Neural cell (in vitro differentiated cells): ENCODE measurements at regions not wholly inside any gene's neighbourhood (a gene's known extent, or its start where the extent isn't known, plus 50 kb on each side); places are given as distances from the start of the nearest gene placed in this dataset.

Experiments
- H2AFZ ChIP-seq: fragments of 200-600, 300-800 bp; sonication (generic), shearing (Covaris generic); 2 replicates; pipeline ENCODE4 v1.6.0; 2014; ENCODE audit warnings: low read depth, mild to moderate bottlenecking, antibody characterized with exemption, low read length, moderate library complexity
- H3F3A ChIP-seq: fragments of 200-600 bp; shearing (Covaris generic); 2 replicates; pipeline ENCODE4 v1.6.1; 2016; ENCODE audit warnings: mild to moderate bottlenecking, moderate library complexity, mixed read lengths, antibody characterized with exemption, low read length; ENCODE audit not compliant: insufficient read depth, poor library complexity, severe bottlenecking
- H3K27ac ChIP-seq: fragments of 200-600, 300-800 bp; sonication (generic), shearing (Covaris generic); 2 replicates; pipeline ENCODE4 v1.5.1; 2014; ENCODE audit warnings: mild to moderate bottlenecking, low read length, moderate library complexity
- H3K27me3 ChIP-seq: fragments of 300-800, 200-600 bp; sonication (generic), shearing (Covaris generic); 2 replicates; pipeline ENCODE4 v1.6.0; 2014; ENCODE audit warnings: mild to moderate bottlenecking, low read depth, low read length, moderate library complexity; ENCODE audit not compliant: insufficient read depth
- H3K36me3 ChIP-seq: fragments of 300-800, 200-600 bp; sonication (generic), shearing (Covaris generic); 2 replicates; pipeline ENCODE4 v1.5.1; 2014; ENCODE audit warnings: mild to moderate bottlenecking, antibody characterized with exemption, low read length, moderate library complexity; ENCODE audit not compliant: insufficient read depth
- H3K4me2 ChIP-seq: fragments of 300-800, 200-600 bp; sonication (generic), shearing (Covaris generic); 2 replicates; pipeline ENCODE4 v1.6.0; 2014; ENCODE audit warnings: mild to moderate bottlenecking, low read length
- H3K4me3 ChIP-seq: fragments of 300-800, 200-600 bp; sonication (generic), shearing (Covaris generic); 2 replicates; pipeline ENCODE4 v1.5.1; 2014; ENCODE audit warnings: mild to moderate bottlenecking, low read length, moderate library complexity
- H3K79me2 ChIP-seq: fragments of 200-600 bp; shearing (Covaris generic); replicated peaks from 2 replicates; pipeline ENCODE4 v1.6.0; 2014; ENCODE audit warnings: mild to moderate bottlenecking, low read length, moderate library complexity; ENCODE audit not compliant: insufficient read depth
- H3K9ac ChIP-seq: fragments of 300-800, 200-600 bp; sonication (generic), shearing (Covaris generic); 2 replicates; pipeline ENCODE4 v1.6.1; 2016; ENCODE audit warnings: mild to moderate bottlenecking, low read length, mixed read lengths
- H3K9me2 ChIP-seq: fragments of 200-600 bp; shearing (Covaris generic); 2 replicates; pipeline ENCODE4 v1.6.1; 2016; ENCODE audit warnings: mild to moderate bottlenecking, low read length, mixed read lengths; ENCODE audit not compliant: insufficient read depth
- H3K9me3 ChIP-seq: fragments of 200-600, 300-800 bp; sonication (generic), shearing (Covaris generic); 2 replicates; pipeline ENCODE4 v1.6.1; 2016; ENCODE audit warnings: mild to moderate bottlenecking, mixed run types, low read length, moderate library complexity, mixed read lengths
- H4K20me1 ChIP-seq: fragments of 200-600 bp; shearing (Covaris generic); 2 replicates; pipeline ENCODE4 v1.6.1; 2016; ENCODE audit warnings: mild to moderate bottlenecking, mixed run types; ENCODE audit not compliant: insufficient read depth
- CTCF ChIP-seq: fragments of 450-650 bp; IDR thresholded peaks from 2 replicates; pipeline ENCODE4 v1.5.1; 2014; ENCODE audit warnings: antibody characterized with exemption, mild to moderate bottlenecking, moderate library complexity; ENCODE audit not compliant: poor library complexity, severe bottlenecking
- EP300 ChIP-seq: fragments of 450-650 bp; conservative IDR thresholded peaks from 2 replicates; pipeline ENCODE4 v1.6.1; 2014; ENCODE audit warnings: antibody characterized with exemption, mild to moderate bottlenecking, moderate library complexity; ENCODE audit not compliant: poor library complexity, severe bottlenecking
- EZH2 ChIP-seq: fragments of 200-600, 300-800 bp; shearing (Covaris generic), sonication (generic); IDR thresholded peaks from 2 replicates; pipeline ENCODE4 v1.6.1; 2014; ENCODE audit warnings: antibody characterized with exemption, low read length, borderline replicate concordance, mild to moderate bottlenecking; ENCODE audit not compliant: insufficient read depth, poor library complexity, severe bottlenecking
- MXI1 ChIP-seq: fragments of 450-650 bp; conservative IDR thresholded peaks from 2 replicates; pipeline ENCODE4 v1.6.1; 2014; ENCODE audit warnings: antibody characterized with exemption, mild to moderate bottlenecking; ENCODE audit not compliant: poor library complexity, severe bottlenecking
- POLR2AphosphoS5 ChIP-seq: IDR thresholded peaks from 2 replicates; pipeline ENCODE4 v1.6.1; 2012
- RAD21 ChIP-seq: fragments of 450-650 bp; conservative IDR thresholded peaks from 2 replicates; pipeline ENCODE4 v1.6.1; 2014; ENCODE audit warnings: antibody characterized with exemption, mild to moderate bottlenecking, moderate library complexity
- REST ChIP-seq: IDR thresholded peaks from 2 replicates; pipeline ENCODE4 v1.6.1; 2012; ENCODE audit warnings: borderline replicate concordance
- SMC3 ChIP-seq: fragments of 450-650 bp; conservative IDR thresholded peaks from 2 replicates; pipeline ENCODE4 v1.6.1; 2014; ENCODE audit warnings: antibody characterized with exemption, mild to moderate bottlenecking, moderate library complexity; ENCODE audit not compliant: poor library complexity
- TAF1 ChIP-seq: IDR thresholded peaks from 2 replicates; pipeline ENCODE4 v1.6.1; 2012; ENCODE audit warnings: low read depth

- Histone ChIP-seq H3K9me2 (no peaks in the 10 kb centered on the region), H3K27me3 (no peaks in the 10 kb centered on the region), H3K9me3 (no peaks in the 10 kb centered on the region), H3K4me2 (no peak overlapping the region), H3K4me3 (no peak overlapping the region), H3F3A (no peaks in the 10 kb centered on the region), H3K36me3 (no peaks in the 10 kb centered on the region), H2AFZ (no peak overlapping the region), H3K79me2 (no peaks in the 10 kb centered on the region), H3K27ac (no peak overlapping the region), H4K20me1 (no peaks in the 10 kb centered on the region), H3K9ac (no peak overlapping the region)
- no peak for TF ChIP-seq RAD21
- TF ChIP-seq POLR2AphosphoS5: no peak
- no peak for TF ChIP-seq EP300
- no peak for TF ChIP-seq REST
- TF ChIP-seq EZH2: no peak
- no peak for TF ChIP-seq TAF1
- no peak for TF ChIP-seq SMC3
- TF ChIP-seq MXI1: no peak
- TF ChIP-seq CTCF: no peak
Observed at GRCh38 chr16:86345516-86345915, 164.8 kb upstream of the FOXF1 start.

GRCh38 chr16:86346034-86346433, 164.3 kb upstream of the FOXF1 start:
- H3K79me2 ChIP-seq: no peaks in the 10 kb centered on the region
- no peak overlapping the region for H3K4me3 ChIP-seq
- no peak overlapping the region for H3K9ac ChIP-seq
- H4K20me1 ChIP-seq: no peaks in the 10 kb centered on the region
- no peaks in the 10 kb centered on the region for H3K9me3 ChIP-seq
- no peaks in the 10 kb centered on the region for H3F3A ChIP-seq
- H3K27ac ChIP-seq: no peak overlapping the region
- no peak overlapping the region for H2AFZ ChIP-seq
- H3K4me2 ChIP-seq: no peak overlapping the region
- TF ChIP-seq RAD21 (no peak), EP300 (no peak), SMC3 (no peak), REST (no peak), TAF1 (no peak), MXI1 (no peak), EZH2 (no peak), POLR2AphosphoS5 (no peak), CTCF (no peak)
- no peaks in the 10 kb centered on the region for H3K27me3 ChIP-seq
- no peaks in the 10 kb centered on the region for H3K9me2 ChIP-seq
- no peaks in the 10 kb centered on the region for H3K36me3 ChIP-seq
